Sigmoid colon (tissue), 6 donors: ENCODE measurements at regions not wholly inside any gene's neighbourhood (a gene's known extent, or its start where the extent isn't known, plus 50 kb on each side); places are given as distances from the start of the nearest gene placed in this dataset.

Experiments used
- DNase-seq: peaks from one replicate; pipeline ENCODE4 v3.0.0-alpha.2; 2019
- H3K27ac ChIP-seq, 4 donors: fragments of 200-600 bp; sonication (generic); one replicate each; pipeline ENCODE4 v1.5.1; 2016 to 2019; ENCODE audit warnings: mild to moderate bottlenecking in 1 of 4
- H3K27me3 ChIP-seq, 3 donors: fragments of 200-600 bp; sonication (generic); one replicate each; pipeline ENCODE4 v1.5.1; 2019; ENCODE audit warnings: mild to moderate bottlenecking in 1 of 3
- H3K36me3 ChIP-seq, 4 donors: fragments of 200-600 bp; sonication (generic); one replicate each; pipeline ENCODE4 v1.5.1; 2016 to 2019
- H3K4me1 ChIP-seq, 4 donors: fragments of 200-600 bp; sonication (generic); one replicate each; pipeline ENCODE4 v1.5.1; 2017 to 2019
- H3K4me3 ChIP-seq, 4 donors: fragments of 200-600 bp; sonication (generic); one replicate each; pipeline ENCODE4 v1.5.1; 2017 to 2019; ENCODE audit warnings: mild to moderate bottlenecking in 2 of 4, moderate library complexity in 1 of 4
- H3K9me3 ChIP-seq, 4 donors: fragments of 200-600 bp in 3 of 4; sonication (generic) in 3 of 4; one replicate each; pipeline versions ENCODE4 v1.5.1 to v1.6.1; 2013 to 2019
- CTCF ChIP-seq, 4 experiments: fragments of 450-650 bp in 3 of 4; fragments of 200-600 bp in 1 of 4; IDR thresholded peaks; one replicate each; pipeline ENCODE4 v1.5.1; 2016 to 2019; ENCODE audit warnings: antibody characterized with exemption in 4 of 4, mild to moderate bottlenecking in 3 of 4, moderate library complexity in 2 of 4
- EP300 ChIP-seq, 4 donors: sonication (generic); formaldehyde crosslinking; IDR thresholded peaks; one replicate each; pipeline ENCODE4 v1.6.1; 2017; ENCODE audit warnings: antibody characterized with exemption in 4 of 4
- POLR2A ChIP-seq, 2 donors: fragments of 450-650 bp; IDR thresholded peaks; one replicate each; pipeline ENCODE4 v1.6.1; 2016; ENCODE audit warnings: antibody characterized with exemption in 2 of 2, mild to moderate bottlenecking in 2 of 2, moderate library complexity in 2 of 2
- POLR2AphosphoS5 ChIP-seq, 4 donors: sonication (generic); formaldehyde crosslinking; IDR thresholded peaks; one replicate each; pipeline ENCODE4 v1.6.1; 2017; ENCODE audit warnings: antibody characterized with exemption in 4 of 4
- WGBS, 2 donors: extraction: QIAGEN DNeasy Blood & Tissue Kit; methylation state at CpG; one replicate each; pipeline ENCODE4 v1.1.7; 2013; 5-methylcytosine and 5-hydroxymethylcytosine counted together
- intact Hi-C: fragments of 100-400 bp; cut with DNase I; formaldehyde crosslinking; loops from one replicate; pipeline ENCODE4 v1.15.1; 2023
- donor health status: healthy with polysubstance abuse.
- donor health status: healthy.

DNA sequence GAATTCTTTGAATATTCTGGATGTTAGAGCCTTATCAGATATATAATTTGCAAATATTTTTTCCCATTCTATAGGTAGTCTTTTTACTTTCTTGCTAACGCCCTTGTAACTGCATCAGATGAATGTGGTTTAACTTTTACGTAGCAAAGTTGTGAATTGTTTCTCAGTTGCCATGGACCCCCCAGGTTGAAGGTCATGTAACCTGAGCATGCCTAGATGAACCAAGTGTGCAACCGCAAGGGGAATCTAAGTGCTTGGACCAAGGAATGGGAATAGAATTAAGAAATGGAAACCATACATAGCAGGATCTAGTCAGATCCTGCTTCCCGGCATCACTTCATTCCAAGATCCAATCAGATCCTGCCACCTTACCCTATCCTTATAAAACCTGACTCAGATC, 65.1 kb upstream of the TNP1 start:
- no peaks in the 10 kb centered on the region for H3K36me3 ChIP-seq
- no peak for DNase-seq
- H3K9me3 ChIP-seq = no peaks in the 10 kb centered on the region
- no peaks in the 10 kb centered on the region for H3K4me1 ChIP-seq
- TF ChIP-seq EP300 (IDR thresholded peaks at IDR 0.05) (no peak), POLR2A (IDR thresholded peaks at IDR 0.05) (no peak), POLR2AphosphoS5 (IDR thresholded peaks at IDR 0.05) (no peak), CTCF (IDR thresholded peaks at IDR 0.05) (no peak)
- no peaks in the 10 kb centered on the region for H3K27me3 ChIP-seq
- H3K4me3 ChIP-seq = no peak overlapping the region
- intact Hi-C loops = no loop called here
- WGBS, 2 donors = 85 to 92% methylated on average over 4 of the region's 4 CpGs
- no peak overlapping the region for H3K27ac ChIP-seq

GRCh38 chr2:216923706-216924105, 63.8 kb upstream of the TNP1 start:
- Histone ChIP-seq H3K27ac (no peak overlapping the region), H3K9me3 (no peaks in the 10 kb centered on the region), H3K4me1 (no peaks in the 10 kb centered on the region), H3K36me3 (no peaks in the 10 kb centered on the region), H3K4me3 (no peak overlapping the region), H3K27me3 (no peaks in the 10 kb centered on the region)
- no peak for DNase-seq
- intact Hi-C loops = no loop called here
- WGBS, 2 donors = 87 to 92% methylated on average over 3 of the region's 3 CpGs
- TF ChIP-seq POLR2A (IDR thresholded peaks at IDR 0.05) = no peak
- TF ChIP-seq POLR2AphosphoS5 (IDR thresholded peaks at IDR 0.05) = no peak
- no peak for TF ChIP-seq EP300 (IDR thresholded peaks at IDR 0.05)
- TF ChIP-seq CTCF (IDR thresholded peaks at IDR 0.05) = no peak

GRCh38 chr2:216922175-216922780, 62.4 kb upstream of the TNP1 start:
- Histone ChIP-seq H3K4me1 (no peaks in the 10 kb centered on the region), H3K36me3 (no peaks in the 10 kb centered on the region), H3K4me3 (no peak overlapping the region), H3K9me3 (no peaks in the 10 kb centered on the region), H3K27me3 (no peaks in the 10 kb centered on the region), H3K27ac (no peak overlapping the region)
- no peak for DNase-seq
- WGBS, 2 donors = 28 to 60% methylated on average over 6 of the region's 6 CpGs
- intact Hi-C loops = no loop called here
- no peak for TF ChIP-seq EP300 (IDR thresholded peaks at IDR 0.05)
- TF ChIP-seq POLR2A (IDR thresholded peaks at IDR 0.05) = no peak
- TF ChIP-seq CTCF (IDR thresholded peaks at IDR 0.05) = no peak
- no peak for TF ChIP-seq POLR2AphosphoS5 (IDR thresholded peaks at IDR 0.05)

DNA sequence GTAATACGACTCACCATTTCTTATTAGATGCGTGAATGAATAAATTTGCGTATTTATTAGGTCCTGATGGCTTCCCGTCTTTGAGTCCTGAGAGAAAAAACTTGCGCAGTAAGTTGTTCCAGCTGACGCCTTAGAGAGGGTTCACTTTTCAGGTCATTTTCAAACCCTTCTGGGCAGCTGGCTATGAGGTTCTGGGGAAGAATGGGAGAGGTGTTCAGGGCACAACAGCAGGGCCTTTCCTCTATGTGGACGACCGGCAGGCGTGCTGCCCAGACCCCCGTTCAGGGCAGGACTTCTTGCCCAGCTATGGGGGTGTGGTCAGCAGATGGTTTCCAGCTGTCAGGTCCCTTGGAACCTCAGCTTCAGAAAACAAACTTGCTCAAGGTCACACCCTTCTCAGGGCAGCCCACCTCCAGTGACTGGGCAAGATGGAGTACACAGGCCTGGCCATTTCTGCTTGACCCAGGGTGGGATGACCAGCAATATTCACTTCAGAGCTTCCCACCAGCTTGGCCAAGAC, 61.1 kb upstream of the TNP1 start:
- Histone ChIP-seq H3K27me3 (no peaks in the 10 kb centered on the region), H3K4me3 (no peak overlapping the region), H3K27ac (no peak overlapping the region), H3K9me3 (no peaks in the 10 kb centered on the region), H3K36me3 (no peaks in the 10 kb centered on the region), H3K4me1 (no peaks in the 10 kb centered on the region)
- TF ChIP-seq EP300 (IDR thresholded peaks at IDR 0.05) (no peak), POLR2AphosphoS5 (IDR thresholded peaks at IDR 0.05) (no peak), POLR2A (IDR thresholded peaks at IDR 0.05) (no peak), CTCF (IDR thresholded peaks at IDR 0.05) (no peak)
- intact Hi-C loops = no loop called here
- DNase-seq = no peak
- WGBS, 2 donors = 89% methylated on average over 10 of the region's 10 CpGs
